NCI-H1105 treated with DMSO at 0.1 percent for 48 hours (cell line): ENCODE measurements at regions not wholly inside any gene's neighbourhood (a gene's known extent, or its start where the extent isn't known, plus 50 kb on each side); places are given as distances from the start of the nearest gene placed in this dataset.

Experiments used
- DNase-seq: peaks from one replicate; lab custom pipeline; 2025; lab: John Stamatoyannopoulos, UW

- DNase-seq: peak; percentile 26
Observed at GRCh38 chr12:113658006-113658655, 186.5 kb upstream of the LHX5 start.

DNA sequence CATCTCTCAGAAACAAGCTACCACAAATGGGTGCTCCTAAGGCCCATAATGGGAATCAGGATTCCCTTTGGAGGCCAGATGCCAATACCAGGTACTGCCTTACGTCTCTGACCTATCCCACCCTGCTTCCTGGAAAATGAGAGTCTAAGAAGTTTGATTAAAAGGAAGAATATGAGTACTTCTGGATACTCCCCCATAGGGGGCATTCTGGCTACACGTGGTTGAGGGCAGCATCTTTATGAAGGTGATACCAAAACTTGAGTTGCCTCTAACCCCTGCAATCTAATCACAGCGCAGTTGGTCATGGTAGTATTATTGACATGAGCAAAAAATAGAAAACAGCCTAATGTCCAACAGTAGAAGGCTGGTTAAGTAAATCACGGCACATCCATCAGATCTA lies 184.2 kb upstream of the LHX5 start:
- no peak for DNase-seq

- no peak for DNase-seq
Observed at GRCh38 chr12:113655479-113655878, 183.8 kb upstream of the LHX5 start.

- no peak for DNase-seq
Observed at GRCh38 chr12:113651662-113652061, 180.0 kb upstream of the LHX5 start.

DNA sequence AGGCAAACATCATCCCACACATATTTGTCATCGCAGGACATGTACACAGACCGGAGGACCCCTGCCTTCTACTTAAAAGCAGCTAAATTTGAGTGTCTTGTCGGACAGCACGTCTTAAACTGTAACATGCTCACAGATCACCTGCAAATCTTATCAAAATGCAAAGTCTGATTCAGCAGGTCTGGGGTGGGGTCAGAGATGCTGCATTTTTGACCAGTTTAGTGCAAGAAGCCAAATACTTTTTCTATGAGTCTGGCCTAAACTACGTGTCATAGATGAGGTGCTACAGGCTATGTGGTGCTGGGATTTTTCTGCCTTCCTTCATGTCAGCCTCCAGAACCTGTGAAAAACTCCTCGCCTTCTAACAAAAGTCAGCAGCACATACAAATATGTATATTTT lies 178.8 kb upstream of the LHX5 start:
- DNase-seq: no peak

GRCh38 chr12:113649256-113649830 lies 177.7 kb upstream of the LHX5 start:
- no peak for DNase-seq

DNA sequence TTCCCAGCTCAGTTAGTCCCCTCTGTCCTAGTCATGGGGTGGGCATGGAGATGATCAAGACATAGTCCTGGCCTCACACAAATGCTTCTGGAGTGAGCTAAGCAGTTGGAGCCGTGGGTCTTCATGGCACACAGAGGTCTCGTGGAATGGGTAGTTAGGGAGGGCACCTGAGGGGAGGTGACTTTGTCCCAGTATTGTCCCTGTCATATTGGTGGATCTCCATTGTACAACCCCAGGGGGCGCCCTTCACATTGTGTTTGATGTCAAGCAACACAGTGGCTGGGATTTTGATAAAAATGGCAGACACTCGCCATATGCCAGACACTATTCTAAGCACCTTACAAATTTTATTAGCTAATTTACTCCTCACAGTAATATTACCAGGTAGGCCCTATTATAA lies 175.4 kb upstream of the LHX5 start:
- DNase-seq: peak; percentile 16

DNA sequence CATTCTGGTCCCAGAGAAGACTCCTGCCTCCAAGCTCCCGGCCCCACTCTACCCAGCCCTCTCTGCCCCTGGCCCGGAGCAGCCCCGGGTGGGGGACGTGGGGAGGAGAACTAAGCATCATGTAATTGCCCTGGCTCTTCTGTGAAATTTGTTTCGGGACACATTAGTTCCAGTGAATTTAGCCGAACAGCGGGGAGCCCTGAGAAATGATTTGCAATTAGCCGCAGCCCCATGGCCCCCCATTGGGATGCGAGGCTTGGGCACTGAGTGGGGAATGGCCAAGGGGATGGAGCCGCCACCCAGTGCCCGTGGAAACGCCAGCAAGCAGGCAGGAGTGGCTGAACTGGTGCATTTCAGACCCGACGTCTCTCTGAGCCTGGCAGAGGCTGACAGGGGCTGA lies 173.9 kb upstream of the LHX5 start:
- no peak for DNase-seq

DNA sequence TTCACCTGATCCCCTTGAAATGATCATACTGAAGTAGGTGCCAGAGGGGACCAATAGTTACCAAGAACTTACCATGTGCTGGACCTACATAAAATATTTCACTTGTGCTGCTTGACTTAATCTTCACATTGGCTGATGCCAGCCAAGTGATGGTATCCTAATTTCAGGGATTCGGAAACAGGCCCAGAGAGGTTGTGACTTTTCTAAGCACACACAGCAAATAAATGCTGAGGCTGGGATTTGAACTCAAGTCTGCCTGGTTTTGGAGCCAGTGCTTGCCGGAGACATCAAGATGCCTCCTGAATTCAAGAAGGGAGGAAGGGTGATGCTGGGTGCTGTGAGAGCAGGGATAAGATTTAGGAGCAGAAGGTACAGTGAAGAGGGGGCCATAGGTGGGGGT lies 173.5 kb upstream of the LHX5 start:
- DNase-seq: no peak

GRCh38 chr12:113643177-113643974 lies 171.7 kb upstream of the LHX5 start:
- DNase-seq: no peak

GRCh38 chr12:113642672-113643071 lies 171.0 kb upstream of the LHX5 start:
- no peak for DNase-seq

- DNase-seq: no peak
Observed at GRCh38 chr12:113642216-113642615, 170.5 kb upstream of the LHX5 start.

DNA sequence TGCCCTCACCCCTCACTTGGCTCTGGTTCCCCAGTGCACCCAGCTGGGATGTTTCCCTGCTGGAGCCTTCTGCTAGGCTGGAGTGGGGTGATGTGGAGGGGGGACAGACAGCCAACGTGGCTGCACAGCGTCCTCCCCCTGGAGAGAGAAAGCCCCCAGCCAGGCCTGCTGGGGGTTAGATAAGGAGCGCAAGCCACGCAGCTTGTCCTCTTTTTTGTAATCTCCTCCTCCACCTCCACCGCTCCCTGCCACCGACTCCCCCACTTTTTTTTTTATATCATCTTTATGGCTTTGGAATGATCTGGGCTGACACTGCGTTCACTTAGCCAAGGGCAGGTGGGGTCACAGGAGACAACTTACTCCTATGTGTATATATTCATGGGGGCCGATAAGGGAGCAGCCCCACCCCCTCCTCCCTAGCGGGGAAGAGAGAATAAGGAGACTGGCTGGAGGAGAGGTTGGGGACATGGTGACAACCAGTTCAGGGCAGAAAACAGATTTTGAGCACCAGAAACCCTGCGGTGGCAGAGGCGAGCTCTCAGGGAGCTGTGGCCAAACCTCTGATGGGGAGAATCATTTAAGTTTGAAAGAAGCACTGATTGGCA lies 169.9 kb upstream of the LHX5 start:
- no peak for DNase-seq

- no peak for DNase-seq
Observed at GRCh38 chr12:113640837-113641236, 169.2 kb upstream of the LHX5 start.

GRCh38 chr12:113639474-113639873 lies 167.8 kb upstream of the LHX5 start:
- no peak for DNase-seq

GRCh38 chr12:113638460-113638775 lies 166.7 kb upstream of the LHX5 start:
- DNase-seq: no peak

- DNase-seq: no peak
Observed at GRCh38 chr12:113634982-113635381, 163.3 kb upstream of the LHX5 start.

DNA sequence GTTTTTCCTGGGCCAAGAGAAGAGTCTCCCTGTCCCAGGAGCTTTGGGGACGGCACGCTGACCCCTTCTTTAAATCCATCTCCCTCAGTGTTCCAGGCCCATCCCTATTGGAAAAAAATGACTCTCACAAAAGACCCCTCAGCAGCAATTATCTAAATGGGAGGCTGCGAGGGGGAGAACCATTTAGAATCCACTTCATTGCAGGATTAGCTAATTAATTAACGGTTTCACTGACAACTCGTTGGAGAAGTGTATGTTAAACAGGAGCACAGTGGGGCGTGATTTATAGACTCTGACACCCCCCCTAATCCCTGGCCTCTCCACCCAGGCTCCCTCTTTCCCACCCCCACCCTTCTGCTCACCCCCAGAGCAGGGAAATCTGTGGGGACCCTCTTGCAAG lies 162.8 kb upstream of the LHX5 start:
- no peak for DNase-seq

- no peak for DNase-seq
Observed at GRCh38 chr12:113633678-113634332, 162.1 kb upstream of the LHX5 start.

DNA sequence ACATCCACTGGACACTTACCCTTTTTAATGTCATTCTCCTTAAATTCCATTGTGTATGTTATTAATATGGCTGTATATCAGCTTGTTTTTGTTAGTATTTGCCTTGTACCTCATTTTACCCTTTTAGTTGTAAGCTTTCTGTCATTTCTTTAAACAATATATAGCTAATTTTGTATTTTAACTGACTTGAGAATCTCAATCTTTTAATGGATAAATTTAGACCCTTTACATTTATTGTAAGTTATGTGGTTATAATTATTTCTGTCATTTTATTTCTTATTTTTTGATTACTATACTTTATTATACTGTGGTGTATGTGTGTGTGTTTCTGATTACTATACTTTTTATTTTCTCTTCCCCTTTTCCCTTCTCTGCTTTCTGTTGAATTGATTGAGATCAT lies 159.0 kb upstream of the LHX5 start:
- no peak for DNase-seq

GRCh38 chr12:113625499-113625898 lies 153.8 kb upstream of the LHX5 start:
- no peak for DNase-seq

DNA sequence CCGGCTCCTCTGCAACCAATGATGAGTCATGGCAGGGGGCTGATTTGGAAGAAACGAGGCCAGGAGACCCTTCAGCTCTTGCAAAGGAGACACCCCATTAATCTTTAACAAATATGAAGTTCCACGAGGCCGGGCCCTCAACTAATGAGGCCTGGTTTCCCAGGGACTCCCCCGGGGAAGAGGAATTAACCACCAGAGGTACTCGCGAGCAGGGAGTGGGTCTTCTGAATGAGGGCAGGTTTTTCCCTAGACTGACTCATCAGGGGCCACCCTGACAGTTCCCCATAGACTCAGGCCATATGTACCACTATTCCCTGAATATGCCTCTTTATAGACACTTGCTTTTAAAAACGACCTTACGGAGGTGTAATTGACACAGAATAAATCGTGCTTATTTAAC lies 150.7 kb upstream of the LHX5 start:
- no peak for DNase-seq
